Stimulated activated CD8-positive, alpha-beta memory T cell treated with anti-CD3 and anti-CD28 coated beads, Interleukin-7, amount 100 ng/mL, for 1 hour (primary cell): ENCODE measurements at regions not wholly inside any gene's neighbourhood (a gene's known extent, or its start where the extent isn't known, plus 50 kb on each side); places are given as distances from the start of the nearest gene placed in this dataset.

Experiments used
- DNase-seq, 2 donors: peaks; one replicate each; pipeline ENCODE4 v3.0.0-alpha.2; 2020; ENCODE audit warnings: low read depth in 2 of 2

GRCh38 chr6:141451511-141452353, 681.0 kb upstream of the GJE1 start:
- no peak for DNase-seq

DNA sequence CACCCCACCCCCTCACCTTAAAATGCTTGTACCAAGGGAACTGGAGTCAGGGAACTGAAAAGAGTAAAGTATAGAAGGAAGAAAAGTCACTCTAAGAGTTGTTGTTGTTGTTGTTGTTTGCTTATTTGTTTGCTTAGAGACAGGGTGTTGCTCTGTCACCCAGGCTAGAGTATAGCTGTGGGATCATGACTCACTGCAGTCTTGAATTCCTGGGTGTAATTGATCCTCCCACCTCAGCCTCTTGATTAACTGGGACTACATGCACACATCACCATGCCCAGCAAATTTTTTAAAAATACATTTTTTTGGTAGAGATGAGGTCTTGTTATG, 681.6 kb upstream of the GJE1 start:
- no peak for DNase-seq

- no peak for DNase-seq
Observed at GRCh38 chr6:141445928-141446628, 686.6 kb upstream of the GJE1 start.

DNA sequence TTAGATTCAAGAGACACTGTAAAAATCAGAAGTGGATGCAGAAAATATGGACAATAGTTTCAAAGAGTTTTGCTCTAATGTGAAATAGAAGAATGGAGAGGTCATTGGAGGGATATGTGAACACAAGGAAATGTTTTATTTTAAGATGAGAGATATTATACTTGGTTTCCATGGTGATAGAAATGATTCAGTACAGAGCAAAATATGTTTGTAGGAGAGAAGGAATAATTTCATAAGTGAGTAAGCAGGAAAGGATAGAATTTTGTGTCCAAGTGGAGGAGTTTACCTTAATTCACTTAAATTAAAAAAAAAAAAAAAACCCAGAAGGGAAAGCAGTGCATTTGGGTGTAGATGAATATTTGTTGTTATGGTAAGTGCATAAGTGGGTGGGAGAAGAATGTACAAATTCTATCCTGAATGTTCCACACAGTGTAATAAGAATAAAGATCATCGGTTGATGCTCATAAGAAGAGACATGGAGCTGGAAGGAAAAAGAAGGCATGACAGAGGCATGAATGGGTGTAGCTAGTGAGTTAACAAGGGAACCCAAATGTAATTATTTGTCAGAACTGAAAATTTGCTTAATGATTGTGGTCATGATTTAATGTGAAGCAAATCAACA, 688.9 kb upstream of the GJE1 start:
- no peak for DNase-seq

DNA sequence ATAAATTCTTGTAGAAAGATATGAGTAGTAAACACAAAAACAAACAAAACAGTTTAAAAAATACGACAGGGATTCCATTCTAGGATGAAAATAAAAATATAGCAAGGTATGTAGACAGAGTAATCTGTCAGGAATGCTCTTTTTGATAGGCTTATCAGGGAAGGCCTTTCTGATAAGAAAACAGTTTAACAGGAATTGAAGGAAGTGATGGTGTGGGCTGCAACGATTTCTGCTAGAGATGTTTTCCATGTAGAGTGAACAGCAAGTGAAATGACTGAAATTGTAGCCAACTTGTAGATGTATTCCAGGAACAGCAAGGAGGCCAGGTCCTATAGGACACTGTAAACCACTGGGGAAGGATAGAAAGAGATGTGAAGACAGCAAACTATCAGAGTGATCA, 689.7 kb upstream of the GJE1 start:
- DNase-seq: no peak

GRCh38 chr6:141439513-141439912, 693.2 kb upstream of the GJE1 start:
- DNase-seq: no peak

- no peak for DNase-seq
Observed at GRCh38 chr6:141437685-141438084, 695.0 kb upstream of the GJE1 start.

DNA sequence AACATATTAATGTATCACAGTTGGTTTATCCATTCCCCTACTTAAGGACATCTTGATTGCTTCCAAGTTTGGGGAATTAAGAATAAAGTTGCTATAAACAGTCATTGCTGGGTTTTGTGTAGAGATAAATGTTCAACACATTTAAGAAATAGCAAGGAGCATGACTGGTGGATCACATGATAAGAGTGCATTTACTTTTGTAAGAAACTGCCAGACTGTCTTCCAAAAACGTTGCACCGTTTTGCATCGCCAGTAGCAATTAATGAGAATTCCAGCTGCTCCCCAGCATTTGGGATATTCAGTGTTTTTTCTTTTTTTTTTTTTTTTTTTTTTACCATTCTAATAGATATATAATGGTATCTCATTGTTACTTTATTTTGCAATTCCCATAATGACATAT, 695.7 kb upstream of the GJE1 start:
- DNase-seq: no peak

- no peak for DNase-seq
Observed at GRCh38 chr6:141426400-141426980, 706.2 kb upstream of the GJE1 start.

GRCh38 chr6:141421378-141421777, 711.3 kb upstream of the GJE1 start:
- DNase-seq: no peak

DNA sequence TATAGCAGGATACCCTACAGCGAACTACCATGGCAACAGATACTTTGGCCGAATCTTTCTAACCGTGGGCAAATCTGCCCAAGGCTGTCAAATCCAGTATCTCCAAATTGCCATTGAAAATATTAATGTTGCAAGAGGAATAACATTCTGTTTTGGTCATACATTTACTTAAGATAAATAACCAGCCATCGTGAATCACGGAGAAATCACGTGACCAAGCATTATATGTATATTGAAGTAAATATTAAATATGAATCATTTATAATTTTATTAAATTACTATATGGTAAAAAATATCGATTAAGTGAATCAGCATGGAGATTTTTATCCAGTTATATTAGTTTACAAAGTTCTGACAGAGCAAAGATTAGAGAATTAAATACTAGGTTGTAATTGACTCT, 714.6 kb upstream of the GJE1 start:
- DNase-seq: no peak

DNA sequence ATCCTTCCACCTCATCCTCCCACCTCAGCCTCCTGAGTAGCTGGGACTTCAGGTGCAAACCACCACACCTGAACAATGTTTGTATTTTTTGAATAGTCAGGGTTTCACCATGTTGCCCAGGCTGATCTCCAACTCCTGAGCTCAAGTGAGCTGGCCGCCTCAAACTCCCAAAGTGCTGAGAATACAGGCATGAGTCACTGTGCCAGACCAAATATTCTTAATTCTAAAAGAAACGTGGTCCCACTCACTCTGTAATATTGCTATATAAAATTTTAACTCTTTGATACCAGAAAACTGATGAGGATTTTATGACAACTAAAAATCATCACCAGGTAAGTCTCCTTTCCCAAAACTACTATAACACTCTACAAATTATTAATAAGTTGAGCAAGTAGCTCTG, 716.8 kb upstream of the GJE1 start:
- no peak for DNase-seq

GRCh38 chr6:141413196-141413595, 719.5 kb upstream of the GJE1 start:
- DNase-seq: no peak

GRCh38 chr6:141406761-141407160, 726.0 kb upstream of the GJE1 start:
- no peak for DNase-seq

GRCh38 chr6:141403827-141404226, 728.9 kb upstream of the GJE1 start:
- no peak for DNase-seq

DNA sequence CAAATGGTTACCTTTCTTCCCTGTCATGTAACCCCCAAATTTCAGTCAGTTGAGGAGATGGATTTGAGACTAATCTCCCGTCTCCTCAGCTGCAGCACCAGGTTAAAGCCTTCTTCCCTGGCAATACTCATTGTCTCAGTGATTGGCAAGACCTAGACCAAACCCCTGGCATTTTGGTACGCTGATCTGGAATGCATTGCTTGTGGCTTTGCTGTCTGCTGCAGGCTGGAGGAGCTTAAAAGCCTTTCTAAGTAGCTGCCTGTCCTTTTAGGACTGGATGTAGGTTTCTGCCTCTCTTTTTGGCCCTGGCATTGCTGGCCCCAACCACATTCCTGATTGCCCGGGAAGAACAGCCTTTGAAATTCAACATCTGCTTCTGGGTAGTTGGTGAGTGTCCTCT, 729.6 kb upstream of the GJE1 start:
- DNase-seq: no peak

GRCh38 chr6:141402489-141402888, 730.2 kb upstream of the GJE1 start:
- no peak for DNase-seq

DNA sequence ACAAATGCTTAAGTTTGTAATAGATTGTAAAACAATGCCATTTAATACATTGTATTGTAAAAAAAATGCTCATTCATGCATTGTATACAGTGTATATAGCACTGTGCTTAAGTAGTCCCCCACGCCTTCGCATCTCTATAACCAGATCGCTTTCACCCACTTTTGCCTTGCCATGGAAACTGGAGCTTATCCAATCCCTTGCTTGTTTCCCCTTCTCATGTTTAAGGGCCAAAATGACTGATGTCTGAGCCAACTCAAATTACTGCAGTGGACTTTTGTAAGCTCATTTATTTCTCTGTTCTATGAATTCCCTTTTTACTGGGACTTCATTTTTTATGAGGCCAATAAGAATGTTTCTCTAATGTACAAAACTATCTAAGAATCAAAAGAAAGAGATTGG, 730.9 kb upstream of the GJE1 start:
- DNase-seq: no peak

GRCh38 chr6:141401168-141401567, 731.6 kb upstream of the GJE1 start:
- DNase-seq: no peak

DNA sequence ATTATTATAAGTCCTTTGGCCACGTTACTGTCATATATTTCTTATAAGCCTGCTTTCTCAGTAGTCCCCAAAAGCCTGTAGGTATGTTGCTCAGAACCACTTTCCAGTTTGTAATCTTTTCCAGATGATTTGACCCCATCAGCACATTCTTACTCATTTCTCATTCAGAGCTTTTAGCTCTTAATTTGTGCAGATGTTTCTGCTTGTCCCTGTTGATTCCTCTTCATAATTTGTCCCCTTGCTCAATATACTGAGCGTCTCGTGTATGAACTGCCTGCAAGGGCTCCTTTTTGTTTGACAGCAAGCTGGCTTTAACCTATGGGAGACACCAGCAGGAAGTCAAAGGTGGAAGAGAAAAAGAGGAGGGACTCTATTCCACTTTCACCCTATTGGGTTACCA, 733.8 kb upstream of the GJE1 start:
- no peak for DNase-seq

- no peak for DNase-seq
Observed at GRCh38 chr6:141395443-141396008, 737.2 kb upstream of the GJE1 start.

DNA sequence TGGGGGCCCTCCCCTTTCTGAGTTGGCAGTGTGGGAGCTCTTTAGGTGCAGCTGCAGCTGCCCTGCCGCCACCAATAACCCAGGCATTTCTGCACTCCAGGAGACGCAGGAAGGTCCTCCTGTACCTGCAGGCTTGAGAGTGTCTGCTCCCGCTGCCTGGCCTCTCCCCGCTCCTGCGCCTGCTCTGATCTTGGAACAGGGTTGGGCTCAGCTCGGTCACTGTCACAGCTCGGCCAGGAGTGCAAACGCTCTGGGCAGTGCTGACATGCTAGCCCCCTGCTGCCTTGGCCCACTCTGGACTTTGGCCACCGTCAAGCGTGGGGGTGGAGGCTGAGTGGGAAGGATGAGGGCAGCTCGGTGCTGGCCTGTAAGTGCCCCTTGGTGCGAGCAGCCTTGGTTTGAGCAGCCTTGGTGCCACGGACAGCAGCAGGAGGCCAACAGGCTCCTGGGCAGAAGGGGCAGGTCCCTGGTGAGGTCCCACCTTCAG, 738.1 kb upstream of the GJE1 start:
- no peak for DNase-seq
